ENCODE measurements at regions not wholly inside any gene's neighbourhood (a gene's known extent, or its start where the extent isn't known, plus 50 kb on each side); places are given as distances from the start of the nearest gene placed in this dataset.

- Histone ChIP-seq H3K27ac (ENCODE audit: low read depth, low read length) (no peak overlapping the region), H3K36me3 (ENCODE audit: control insufficient read depth, insufficient read depth, low read length) (no peaks in the 10 kb centered on the region), H3K4me1 (ENCODE audit: control insufficient read depth, insufficient read depth, low read length) (no peaks in the 10 kb centered on the region), H3K4me3 (ENCODE audit: low read depth, low read length) (no peak overlapping the region), H3K27me3 (ENCODE audit: control insufficient read depth, insufficient read depth, low read length) (no peaks in the 10 kb centered on the region), H3K9ac (ENCODE audit: low read length) (no peak overlapping the region), H3K9me3 (ENCODE audit: control insufficient read depth, insufficient read depth, low read depth, low read length) (peaks cover 3% of the 10 kb centered on the region)
These were observed 78.3 kb downstream of the PSMG1 start for GRCh38 chr21:39104911-39105310.

DNA sequence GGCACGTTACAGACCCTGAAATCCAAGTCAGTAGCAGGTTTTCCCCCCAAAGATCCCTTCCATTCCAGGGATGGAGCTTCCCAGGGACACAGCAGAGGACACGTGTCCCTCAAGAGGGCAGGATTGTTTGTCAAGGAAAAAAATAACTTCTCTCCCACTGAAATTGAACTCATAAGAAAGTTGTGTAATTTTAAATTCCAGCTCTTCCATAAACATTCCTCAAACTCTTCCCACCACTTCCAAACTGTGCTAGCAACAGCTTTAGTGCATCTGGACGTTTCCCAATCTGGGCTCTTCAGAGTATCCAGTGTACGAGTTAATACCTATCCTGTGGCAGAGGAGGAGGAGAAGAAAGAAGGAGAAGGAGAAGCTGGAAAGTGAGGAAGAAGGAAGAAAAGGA, 79.6 kb downstream of the PSMG1 start:
- H3K9ac ChIP-seq (ENCODE audit: low read length), result no peak overlapping the region
- peaks cover 9% of the 10 kb centered on the region for H3K9me3 ChIP-seq (ENCODE audit: control insufficient read depth, insufficient read depth, low read depth, low read length)
- no peaks in the 10 kb centered on the region for H3K4me1 ChIP-seq (ENCODE audit: control insufficient read depth, insufficient read depth, low read length)
- H3K36me3 ChIP-seq (ENCODE audit: control insufficient read depth, insufficient read depth, low read length), result no peaks in the 10 kb centered on the region
- no peaks in the 10 kb centered on the region for H3K27me3 ChIP-seq (ENCODE audit: control insufficient read depth, insufficient read depth, low read length)
- no peak overlapping the region for H3K27ac ChIP-seq (ENCODE audit: low read depth, low read length)
- H3K4me3 ChIP-seq (ENCODE audit: low read depth, low read length), result no peak overlapping the region

- Histone ChIP-seq H3K9ac (ENCODE audit: low read length) (no peak overlapping the region), H3K27ac (ENCODE audit: low read depth, low read length) (no peak overlapping the region), H3K36me3 (ENCODE audit: control insufficient read depth, insufficient read depth, low read length) (no peaks in the 10 kb centered on the region)
These were observed 83.4 kb downstream of the PSMG1 start for GRCh38 chr21:39099859-39100258.

GRCh38 chr21:39098696-39099200, 84.5 kb downstream of the PSMG1 start:
- H3K4me3 ChIP-seq (ENCODE audit: low read depth, low read length), result no peak overlapping the region
- H3K36me3 ChIP-seq (ENCODE audit: control insufficient read depth, insufficient read depth, low read length), result no peaks in the 10 kb centered on the region
- no peaks in the 10 kb centered on the region for H3K27me3 ChIP-seq (ENCODE audit: control insufficient read depth, insufficient read depth, low read length)
- no peak overlapping the region for H3K27ac ChIP-seq (ENCODE audit: low read depth, low read length)
- no peak overlapping the region for H3K9ac ChIP-seq (ENCODE audit: low read length)
- H3K4me1 ChIP-seq (ENCODE audit: control insufficient read depth, insufficient read depth, low read length), result peaks cover 9% of the 10 kb centered on the region
- peaks cover 9% of the 10 kb centered on the region for H3K9me3 ChIP-seq (ENCODE audit: control insufficient read depth, insufficient read depth, low read depth, low read length)

More at GRCh38 chr21:39099859-39100258, 83.4 kb downstream of the PSMG1 start:
- Histone ChIP-seq H3K4me3 (ENCODE audit: low read depth, low read length) (no peak overlapping the region), H3K27me3 (ENCODE audit: control insufficient read depth, insufficient read depth, low read length) (no peaks in the 10 kb centered on the region), H3K9me3 (ENCODE audit: control insufficient read depth, insufficient read depth, low read depth, low read length) (peaks cover 9% of the 10 kb centered on the region), H3K4me1 (ENCODE audit: control insufficient read depth, insufficient read depth, low read length) (peaks cover 9% of the 10 kb centered on the region)

- H3K9ac ChIP-seq (ENCODE audit: low read length), result no peak overlapping the region
- H3K4me3 ChIP-seq (ENCODE audit: low read depth, low read length), result no peak overlapping the region
- H3K27ac ChIP-seq (ENCODE audit: low read depth, low read length), result no peak overlapping the region
- H3K4me1 ChIP-seq (ENCODE audit: control insufficient read depth, insufficient read depth, low read length), result peaks cover 9% of the 10 kb centered on the region
- peaks cover 9% of the 10 kb centered on the region for H3K9me3 ChIP-seq (ENCODE audit: control insufficient read depth, insufficient read depth, low read depth, low read length)
- no peaks in the 10 kb centered on the region for H3K36me3 ChIP-seq (ENCODE audit: control insufficient read depth, insufficient read depth, low read length)
- no peaks in the 10 kb centered on the region for H3K27me3 ChIP-seq (ENCODE audit: control insufficient read depth, insufficient read depth, low read length)
These were observed 85.3 kb downstream of the PSMG1 start for GRCh38 chr21:39097981-39098380.

GRCh38 chr21:39097335-39097861, 85.9 kb downstream of the PSMG1 start:
- Histone ChIP-seq H3K9ac (ENCODE audit: low read length) (no peak overlapping the region), H3K36me3 (ENCODE audit: control insufficient read depth, insufficient read depth, low read length) (no peaks in the 10 kb centered on the region), H3K9me3 (ENCODE audit: control insufficient read depth, insufficient read depth, low read depth, low read length) (peaks cover 9% of the 10 kb centered on the region), H3K4me3 (ENCODE audit: low read depth, low read length) (no peak overlapping the region), H3K27me3 (ENCODE audit: control insufficient read depth, insufficient read depth, low read length) (no peaks in the 10 kb centered on the region), H3K27ac (ENCODE audit: low read depth, low read length) (no peak overlapping the region), H3K4me1 (ENCODE audit: control insufficient read depth, insufficient read depth, low read length) (peaks cover 9% of the 10 kb centered on the region)

DNA sequence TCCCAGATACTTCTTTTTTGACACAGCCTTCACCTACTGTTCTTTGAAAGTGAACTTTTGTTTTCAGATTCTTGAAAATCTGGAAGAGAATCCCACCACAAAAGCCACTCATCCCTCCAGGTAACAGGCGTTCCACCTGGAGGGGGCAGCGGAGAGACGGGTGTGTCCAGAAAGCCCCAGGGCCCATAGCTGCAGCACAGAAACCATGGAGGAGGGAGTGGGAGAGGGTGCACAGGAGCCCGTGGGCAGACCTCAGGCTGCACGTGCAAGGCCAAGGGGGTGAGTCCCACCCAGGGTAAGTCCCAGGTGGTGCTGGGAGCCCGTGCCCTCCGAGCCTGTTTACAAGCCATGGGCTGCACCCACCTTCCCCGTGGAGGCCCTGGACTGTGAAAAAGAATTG, 86.5 kb downstream of the PSMG1 start:
- Histone ChIP-seq H3K4me3 (ENCODE audit: low read depth, low read length) (no peak overlapping the region), H3K4me1 (ENCODE audit: control insufficient read depth, insufficient read depth, low read length) (peaks cover 9% of the 10 kb centered on the region), H3K9ac (ENCODE audit: low read length) (no peak overlapping the region), H3K27ac (ENCODE audit: low read depth, low read length) (no peak overlapping the region), H3K9me3 (ENCODE audit: control insufficient read depth, insufficient read depth, low read depth, low read length) (peaks cover 9% of the 10 kb centered on the region), H3K36me3 (ENCODE audit: control insufficient read depth, insufficient read depth, low read length) (no peaks in the 10 kb centered on the region), H3K27me3 (ENCODE audit: control insufficient read depth, insufficient read depth, low read length) (no peaks in the 10 kb centered on the region)

DNA sequence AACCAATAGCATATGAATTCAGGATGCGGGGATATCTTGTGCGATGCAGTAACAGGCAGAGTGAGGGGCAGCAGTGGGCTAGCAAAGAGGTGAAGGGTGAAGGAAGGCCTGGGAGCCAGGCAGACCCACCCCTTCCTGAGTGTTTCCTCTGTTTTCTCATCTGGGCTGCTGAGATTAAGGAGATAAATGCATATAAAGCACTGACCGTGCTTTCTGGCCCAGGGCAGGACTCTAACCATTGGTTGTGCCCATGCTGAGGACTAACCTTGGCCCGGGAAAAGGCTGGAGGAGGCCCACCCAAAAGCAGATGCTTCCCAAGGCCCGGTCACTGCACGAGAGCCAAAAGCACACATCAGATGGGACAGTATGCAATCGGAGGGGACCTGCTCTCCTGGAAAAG, 87.6 kb downstream of the PSMG1 start:
- H3K36me3 ChIP-seq (ENCODE audit: control insufficient read depth, insufficient read depth, low read length), result no peaks in the 10 kb centered on the region
- H3K9ac ChIP-seq (ENCODE audit: low read length), result no peak overlapping the region
- no peaks in the 10 kb centered on the region for H3K27me3 ChIP-seq (ENCODE audit: control insufficient read depth, insufficient read depth, low read length)
- H3K4me1 ChIP-seq (ENCODE audit: control insufficient read depth, insufficient read depth, low read length), result peaks cover 9% of the 10 kb centered on the region
- no peak overlapping the region for H3K4me3 ChIP-seq (ENCODE audit: low read depth, low read length)
- H3K27ac ChIP-seq (ENCODE audit: low read depth, low read length), result no peak overlapping the region
- H3K9me3 ChIP-seq (ENCODE audit: control insufficient read depth, insufficient read depth, low read depth, low read length), result peaks cover 9% of the 10 kb centered on the region

- H3K36me3 ChIP-seq (ENCODE audit: control insufficient read depth, insufficient read depth, low read length), result no peaks in the 10 kb centered on the region
- no peak overlapping the region for H3K27ac ChIP-seq (ENCODE audit: low read depth, low read length)
- peaks cover 7% of the 10 kb centered on the region for H3K9me3 ChIP-seq (ENCODE audit: control insufficient read depth, insufficient read depth, low read depth, low read length)
- H3K9ac ChIP-seq (ENCODE audit: low read length), result no peak overlapping the region
- H3K4me3 ChIP-seq (ENCODE audit: low read depth, low read length), result no peak overlapping the region
- no peaks in the 10 kb centered on the region for H3K27me3 ChIP-seq (ENCODE audit: control insufficient read depth, insufficient read depth, low read length)
- H3K4me1 ChIP-seq (ENCODE audit: control insufficient read depth, insufficient read depth, low read length), result peaks cover 9% of the 10 kb centered on the region
These were observed 88.2 kb downstream of the PSMG1 start for GRCh38 chr21:39094847-39095579.

DNA sequence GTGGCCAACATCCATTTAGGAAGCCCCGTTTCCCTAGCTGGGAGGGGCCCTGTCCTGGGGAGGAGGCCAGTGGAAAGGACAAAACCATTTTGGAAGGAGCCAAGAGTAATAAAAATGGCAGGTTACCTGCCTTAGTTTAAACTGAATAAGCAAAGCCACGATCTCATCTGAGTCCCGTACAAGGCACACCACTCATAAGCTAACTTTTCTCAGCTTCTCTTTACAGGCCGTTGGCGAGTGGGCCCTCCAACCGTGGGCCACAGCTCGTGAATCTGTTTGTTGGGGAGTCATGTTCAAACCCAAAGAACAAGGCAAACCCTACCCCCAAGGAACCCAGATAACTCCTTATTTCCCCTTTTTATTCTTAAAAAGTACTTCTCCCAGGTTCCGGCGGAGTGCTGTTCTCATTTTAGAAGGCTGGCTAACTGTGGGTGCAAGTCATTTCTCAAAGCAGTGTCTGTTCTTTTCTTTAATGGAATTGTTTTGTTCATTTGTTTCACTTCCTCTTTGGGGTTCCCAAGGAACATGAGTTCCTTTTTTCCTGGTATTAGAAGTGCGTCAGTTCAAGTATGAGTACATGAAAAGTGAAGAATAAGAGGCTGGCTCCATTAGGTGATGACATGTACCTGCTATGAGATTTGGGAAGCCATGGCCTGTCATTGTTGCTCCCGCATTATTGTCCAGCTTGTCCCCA, 89.0 kb downstream of the PSMG1 start:
- Histone ChIP-seq H3K27ac (ENCODE audit: low read depth, low read length) (no peak overlapping the region), H3K4me1 (ENCODE audit: control insufficient read depth, insufficient read depth, low read length) (peaks cover 9% of the 10 kb centered on the region), H3K9ac (ENCODE audit: low read length) (no peak overlapping the region), H3K9me3 (ENCODE audit: control insufficient read depth, insufficient read depth, low read depth, low read length) (0 out of 2 replicates have a peak, but pooled peaks cover 5% of the 10 kb centered on the region), H3K36me3 (ENCODE audit: control insufficient read depth, insufficient read depth, low read length) (no peaks in the 10 kb centered on the region), H3K4me3 (ENCODE audit: low read depth, low read length) (no peak overlapping the region), H3K27me3 (ENCODE audit: control insufficient read depth, insufficient read depth, low read length) (no peaks in the 10 kb centered on the region)

DNA sequence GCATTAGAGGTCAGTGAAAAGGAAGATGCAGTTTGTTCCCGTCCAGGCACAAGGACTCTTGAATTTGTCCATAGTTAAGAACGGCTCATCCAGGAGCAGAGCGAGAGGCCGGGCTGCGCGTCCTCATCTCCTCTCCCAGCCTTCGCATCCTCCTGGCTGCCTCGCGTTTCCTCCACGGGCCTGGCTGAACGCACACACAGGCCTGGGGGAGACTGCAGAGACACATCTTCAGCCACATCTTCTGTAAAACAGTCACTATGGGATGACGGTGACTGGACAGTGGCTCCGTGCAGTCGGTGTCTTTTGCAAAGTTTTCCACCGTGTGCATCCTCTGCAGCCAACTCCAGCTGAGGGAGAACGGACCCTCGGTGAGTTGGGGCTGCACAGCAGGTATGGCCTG, 89.7 kb downstream of the PSMG1 start:
- no peak overlapping the region for H3K27ac ChIP-seq (ENCODE audit: low read depth, low read length)
- H3K9ac ChIP-seq (ENCODE audit: low read length), result no peak overlapping the region
- H3K36me3 ChIP-seq (ENCODE audit: control insufficient read depth, insufficient read depth, low read length), result no peaks in the 10 kb centered on the region
- peaks cover 8% of the 10 kb centered on the region; the same call in 1 of the 2 replicates for H3K9me3 ChIP-seq (ENCODE audit: control insufficient read depth, insufficient read depth, low read depth, low read length)
- peaks cover 9% of the 10 kb centered on the region for H3K4me1 ChIP-seq (ENCODE audit: control insufficient read depth, insufficient read depth, low read length)
- no peaks in the 10 kb centered on the region for H3K27me3 ChIP-seq (ENCODE audit: control insufficient read depth, insufficient read depth, low read length)
- H3K4me3 ChIP-seq (ENCODE audit: low read depth, low read length), result no peak overlapping the region
